MCF 10A (cell line): ENCODE measurements at regions not wholly inside any gene's neighbourhood (a gene's known extent, or its start where the extent isn't known, plus 50 kb on each side); places are given as distances from the start of the nearest gene placed in this dataset.
A peak's percentile ranks its signal among the peaks of the same experiment; 100 is the strongest.

Source experiments
- BruUV-seq: library from RNA; stranded (reverse); fragments of 400-500 nt; replicated peaks from 2 replicates; lab custom pipeline; 2021; lab: Mats Ljungman, UMichigan
- CTCF ChIA-PET: fragments of 300-600 bp; sonication (Branson Sonifier 250); formaldehyde crosslinking; extraction: SDS; loops from one replicate; lab custom pipeline; 2021; ENCODE audit warnings: antibody characterized with exemption, inconsistent platforms; lab: Yijun Ruan, JAX
- POLR2A ChIA-PET: fragments of 300-600, 350-650 bp; sonication (Branson Sonifier 250); formaldehyde crosslinking; extraction: SDS; loops from one replicate; lab custom pipeline; 2020; ENCODE audit warnings: antibody characterized with exemption, inconsistent platforms; lab: Yijun Ruan, JAX
- DNase-seq: peaks from one replicate; pipeline ENCODE4 v3.0.0-alpha.2; 2018; ENCODE audit not compliant: unreplicated experiment
- H3K27ac Mint-ChIP-seq: one replicate; pipeline ENCODE4 v1.8.0; 2022; ENCODE audit warnings: mild to moderate bottlenecking, low read depth, mixed read lengths; ENCODE audit not compliant: unreplicated experiment
- H3K27me3 Mint-ChIP-seq: one replicate; pipeline ENCODE4 v1.8.0; 2022; ENCODE audit warnings: mixed read lengths; ENCODE audit not compliant: insufficient read depth, unreplicated experiment
- H3K36me3 Mint-ChIP-seq: one replicate; pipeline ENCODE4 v1.8.0; 2022; ENCODE audit warnings: mild to moderate bottlenecking, moderate library complexity, mixed read lengths; ENCODE audit not compliant: insufficient read depth, unreplicated experiment
- H3K4me1 Mint-ChIP-seq: one replicate; pipeline ENCODE4 v1.8.0; 2022; ENCODE audit warnings: mixed read lengths; ENCODE audit not compliant: insufficient read depth, unreplicated experiment
- H3K4me3 Mint-ChIP-seq: one replicate; pipeline ENCODE4 v1.8.0; 2022; ENCODE audit warnings: mild to moderate bottlenecking, moderate library complexity, mixed read lengths; ENCODE audit not compliant: unreplicated experiment
- H3K9me3 Mint-ChIP-seq: one replicate; pipeline ENCODE4 v1.8.0; 2022; ENCODE audit warnings: mixed read lengths; ENCODE audit not compliant: unreplicated experiment
- intact Hi-C: fragments of 100-400 bp; cut with micrococcal nuclease; formaldehyde crosslinking; loops from 2 replicates; pipeline ENCODE4 v1.14.1; 2022
- TF ChIP-seq, protein P1 (sequence below): fragments of 200-600 bp; IDR thresholded peaks from one replicate; pipeline ENCODE4 v1.8.0; 2022; ENCODE audit warnings: antibody characterized with exemption, mild to moderate bottlenecking; ENCODE audit not compliant: unreplicated experiment

- DNase-seq, result no peak
- BruUV-seq, result no TSS peak
- intact Hi-C loops, result no loop called here
- H3K9me3 Mint-ChIP-seq, result no peaks in the 10 kb centered on the region
- ChIA-PET CTCF (no interaction called here), POLR2A (no interaction called here)
- H3K36me3 Mint-ChIP-seq, result peaks cover 5% of the 10 kb centered on the region
- H3K27me3 Mint-ChIP-seq, result no peaks in the 10 kb centered on the region
- TF ChIP-seq, protein P1, sequence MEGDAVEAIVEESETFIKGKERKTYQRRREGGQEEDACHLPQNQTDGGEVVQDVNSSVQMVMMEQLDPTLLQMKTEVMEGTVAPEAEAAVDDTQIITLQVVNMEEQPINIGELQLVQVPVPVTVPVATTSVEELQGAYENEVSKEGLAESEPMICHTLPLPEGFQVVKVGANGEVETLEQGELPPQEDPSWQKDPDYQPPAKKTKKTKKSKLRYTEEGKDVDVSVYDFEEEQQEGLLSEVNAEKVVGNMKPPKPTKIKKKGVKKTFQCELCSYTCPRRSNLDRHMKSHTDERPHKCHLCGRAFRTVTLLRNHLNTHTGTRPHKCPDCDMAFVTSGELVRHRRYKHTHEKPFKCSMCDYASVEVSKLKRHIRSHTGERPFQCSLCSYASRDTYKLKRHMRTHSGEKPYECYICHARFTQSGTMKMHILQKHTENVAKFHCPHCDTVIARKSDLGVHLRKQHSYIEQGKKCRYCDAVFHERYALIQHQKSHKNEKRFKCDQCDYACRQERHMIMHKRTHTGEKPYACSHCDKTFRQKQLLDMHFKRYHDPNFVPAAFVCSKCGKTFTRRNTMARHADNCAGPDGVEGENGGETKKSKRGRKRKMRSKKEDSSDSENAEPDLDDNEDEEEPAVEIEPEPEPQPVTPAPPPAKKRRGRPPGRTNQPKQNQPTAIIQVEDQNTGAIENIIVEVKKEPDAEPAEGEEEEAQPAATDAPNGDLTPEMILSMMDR, result no peak
- no peaks in the 10 kb centered on the region for H3K4me1 Mint-ChIP-seq
- no peak overlapping the region for H3K4me3 Mint-ChIP-seq
- H3K27ac Mint-ChIP-seq, result no peak overlapping the region
These were observed 61.1 kb upstream of the PWP1 start for GRCh38 chr12:107624493-107624892.

DNA sequence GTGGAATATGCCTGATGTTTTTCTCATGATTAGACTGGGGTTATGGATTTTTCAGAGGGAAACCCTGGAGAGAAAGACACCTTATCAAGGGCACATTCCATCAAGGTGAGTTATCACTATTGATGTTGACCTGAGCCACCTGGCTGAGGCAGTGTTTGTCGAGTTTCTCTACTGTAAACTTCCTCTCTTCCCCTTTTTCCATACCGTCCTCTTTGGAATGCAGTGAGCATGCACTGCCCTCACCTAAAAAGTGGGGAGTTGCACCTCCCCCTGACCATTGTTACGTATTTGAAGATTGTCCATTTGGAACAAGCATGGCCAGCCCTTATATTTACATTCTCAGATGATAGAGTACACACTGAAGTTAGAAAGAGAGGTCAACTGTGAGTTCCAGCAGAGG is 53.9 kb upstream of the PWP1 start:
- ChIA-PET POLR2A (no interaction called here), CTCF (no interaction called here)
- no peak overlapping the region for H3K27ac Mint-ChIP-seq
- no peaks in the 10 kb centered on the region for H3K4me1 Mint-ChIP-seq
- DNase-seq, result no peak
- intact Hi-C loops, result no loop called here
- TF ChIP-seq, protein P1, result no peak
- no peak overlapping the region for H3K4me3 Mint-ChIP-seq
- peaks cover 8% of the 10 kb centered on the region for H3K9me3 Mint-ChIP-seq
- H3K36me3 Mint-ChIP-seq, result no peaks in the 10 kb centered on the region
- no TSS peak for BruUV-seq
- no peaks in the 10 kb centered on the region for H3K27me3 Mint-ChIP-seq

DNA sequence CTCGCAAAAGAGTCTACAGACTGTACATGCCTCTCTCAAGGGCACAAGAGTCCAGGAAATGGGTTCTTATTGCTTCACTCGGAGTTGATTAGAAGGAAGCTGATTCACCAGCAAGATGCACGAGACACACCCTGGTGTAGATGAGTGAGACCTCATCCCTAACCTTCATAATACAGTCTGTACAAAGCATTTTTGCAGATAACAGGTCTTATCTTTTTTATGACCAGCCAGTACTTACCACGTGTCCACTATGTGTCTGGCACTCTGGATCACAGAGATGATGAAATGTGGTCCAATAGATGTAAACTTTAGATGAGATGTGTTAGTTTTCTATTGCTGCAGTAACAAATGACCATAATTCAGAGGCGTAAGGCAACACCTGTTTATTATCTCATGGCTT is 53.4 kb upstream of the PWP1 start:
- no peak overlapping the region for H3K27ac Mint-ChIP-seq
- no TSS peak for BruUV-seq
- CTCF ChIA-PET, result no interaction called here

GRCh38 chr12:107634530-107634929 is 51.1 kb upstream of the PWP1 start:
- H3K36me3 Mint-ChIP-seq, result no peaks in the 10 kb centered on the region
- TF ChIP-seq, protein P1, result no peak
- no peak for DNase-seq
- no peak overlapping the region for H3K27ac Mint-ChIP-seq
- peaks cover 8% of the 10 kb centered on the region for H3K9me3 Mint-ChIP-seq
- no peaks in the 10 kb centered on the region for H3K27me3 Mint-ChIP-seq
- intact Hi-C loops, result no loop called here
- no TSS peak for BruUV-seq
- ChIA-PET CTCF (no interaction called here), POLR2A (no interaction called here)
- no peak overlapping the region for H3K4me3 Mint-ChIP-seq
- H3K4me1 Mint-ChIP-seq, result no peaks in the 10 kb centered on the region

More for the DNA sequence above, 53.4 kb upstream of the PWP1 start:
- H3K9me3 Mint-ChIP-seq, result peaks cover 8% of the 10 kb centered on the region
- DNase-seq, result peak; percentile 6
- no peak overlapping the region for H3K4me3 Mint-ChIP-seq
- no peaks in the 10 kb centered on the region for H3K27me3 Mint-ChIP-seq
- no peaks in the 10 kb centered on the region for H3K4me1 Mint-ChIP-seq
- TF ChIP-seq, protein P1, result no peak
- intact Hi-C loops, result no loop called here
- H3K36me3 Mint-ChIP-seq, result no peaks in the 10 kb centered on the region
- POLR2A ChIA-PET, result no interaction called here
